Gastroesophageal sphincter (tissue), 4 donors: ENCODE measurements at regions not wholly inside any gene's neighbourhood (a gene's known extent, or its start where the extent isn't known, plus 50 kb on each side); places are given as distances from the start of the nearest gene placed in this dataset.

ENCODE experiments used
- ATAC-seq: fragments of 150-250 bp; one replicate; pipeline ENCODE4 v1.9.1; 2016; ENCODE audit warnings: mild to moderate bottlenecking, moderate library complexity
- H3K27ac ChIP-seq, 4 donors: fragments of 200-600 bp; sonication (generic) in 3 of 4; 1 replicate in 3 of 4; 2 replicates in 1 of 4; pipeline ENCODE4 v1.5.1; 2016 to 2019
- H3K27me3 ChIP-seq: fragments of 200-600 bp; sonication (generic); one replicate; pipeline ENCODE4 v1.5.1; 2019
- H3K36me3 ChIP-seq, 2 donors: fragments of 200-600 bp; sonication (generic); one replicate each; pipeline ENCODE4 v1.5.1; 2019; ENCODE audit warnings: control low read depth in 1 of 2
- H3K4me1 ChIP-seq, 3 donors: fragments of 200-600 bp; sonication (generic); 1 replicate in 2 of 3; 2 replicates in 1 of 3; pipeline ENCODE4 v1.5.1; 2016 to 2019; ENCODE audit warnings: control low read depth in 2 of 3
- H3K4me3 ChIP-seq, 2 donors: fragments of 200-600 bp; sonication (generic); one replicate each; pipeline ENCODE4 v1.5.1; 2019; ENCODE audit warnings: mild to moderate bottlenecking in 1 of 2, moderate library complexity in 1 of 2
- H3K9me3 ChIP-seq, 3 donors: fragments of 200-600 bp; sonication (generic); one replicate each; pipeline ENCODE4 v1.5.1; 2017 to 2019; ENCODE audit warnings: control low read depth in 2 of 3
- EP300 ChIP-seq: sonication (generic); formaldehyde crosslinking; IDR thresholded peaks from one replicate; pipeline ENCODE4 v1.6.1; 2017; ENCODE audit warnings: antibody characterized with exemption, mild to moderate bottlenecking
- POLR2A ChIP-seq, 2 donors: fragments of 450-650 bp; IDR thresholded peaks; one replicate each; pipeline ENCODE4 v1.6.1; 2017; ENCODE audit warnings: antibody characterized with exemption in 2 of 2, mild to moderate bottlenecking in 2 of 2, moderate library complexity in 1 of 2
- POLR2AphosphoS5 ChIP-seq: sonication (generic); formaldehyde crosslinking; IDR thresholded peaks from one replicate; pipeline ENCODE4 v1.6.1; 2017; ENCODE audit warnings: antibody characterized with exemption
- WGBS, 2 donors: methylation state at CpG; one replicate each; pipeline ENCODE4 v1.1.5; 2018; ENCODE audit warnings: low coverage in 1 of 2; 5-methylcytosine and 5-hydroxymethylcytosine counted together
- TF ChIP-seq, protein P1 (sequence below), 4 experiments: fragments of 200-600 bp in 2 of 4; fragments of 450-650 bp in 2 of 4; sonication (generic) in 1 of 4; IDR thresholded peaks; one replicate each; pipeline ENCODE4 v1.5.1; 2017 to 2019; ENCODE audit warnings: antibody characterized with exemption in 4 of 4, mild to moderate bottlenecking in 2 of 4, moderate library complexity in 2 of 4

- no peaks in the 10 kb centered on the region for H3K4me1 ChIP-seq
- no peaks in the 10 kb centered on the region for H3K36me3 ChIP-seq
- no peak overlapping the region for H3K4me3 ChIP-seq
- ATAC-seq: no peak
- no peaks in the 10 kb centered on the region for H3K27me3 ChIP-seq
- no peak overlapping the region for H3K27ac ChIP-seq
- TF ChIP-seq, protein P1, sequence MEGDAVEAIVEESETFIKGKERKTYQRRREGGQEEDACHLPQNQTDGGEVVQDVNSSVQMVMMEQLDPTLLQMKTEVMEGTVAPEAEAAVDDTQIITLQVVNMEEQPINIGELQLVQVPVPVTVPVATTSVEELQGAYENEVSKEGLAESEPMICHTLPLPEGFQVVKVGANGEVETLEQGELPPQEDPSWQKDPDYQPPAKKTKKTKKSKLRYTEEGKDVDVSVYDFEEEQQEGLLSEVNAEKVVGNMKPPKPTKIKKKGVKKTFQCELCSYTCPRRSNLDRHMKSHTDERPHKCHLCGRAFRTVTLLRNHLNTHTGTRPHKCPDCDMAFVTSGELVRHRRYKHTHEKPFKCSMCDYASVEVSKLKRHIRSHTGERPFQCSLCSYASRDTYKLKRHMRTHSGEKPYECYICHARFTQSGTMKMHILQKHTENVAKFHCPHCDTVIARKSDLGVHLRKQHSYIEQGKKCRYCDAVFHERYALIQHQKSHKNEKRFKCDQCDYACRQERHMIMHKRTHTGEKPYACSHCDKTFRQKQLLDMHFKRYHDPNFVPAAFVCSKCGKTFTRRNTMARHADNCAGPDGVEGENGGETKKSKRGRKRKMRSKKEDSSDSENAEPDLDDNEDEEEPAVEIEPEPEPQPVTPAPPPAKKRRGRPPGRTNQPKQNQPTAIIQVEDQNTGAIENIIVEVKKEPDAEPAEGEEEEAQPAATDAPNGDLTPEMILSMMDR (IDR thresholded peaks at IDR 0.05): no peak
- TF ChIP-seq POLR2A (IDR thresholded peaks at IDR 0.05) (no peak), EP300 (no peak), POLR2AphosphoS5 (no peak)
- no peaks in the 10 kb centered on the region for H3K9me3 ChIP-seq
Observed at GRCh38 chr12:74871817-74872216, 334.2 kb downstream of the ATXN7L3B start.

- no peaks in the 10 kb centered on the region for H3K4me1 ChIP-seq
- H3K4me3 ChIP-seq: no peak overlapping the region
- no peaks in the 10 kb centered on the region for H3K9me3 ChIP-seq
- TF ChIP-seq POLR2A (IDR thresholded peaks at IDR 0.05) (no peak), EP300 (no peak), POLR2AphosphoS5 (no peak)
- TF ChIP-seq, protein P1 (IDR thresholded peaks at IDR 0.05): no peak
- no peaks in the 10 kb centered on the region for H3K27me3 ChIP-seq
- no peaks in the 10 kb centered on the region for H3K36me3 ChIP-seq
- H3K27ac ChIP-seq: no peak overlapping the region
- ATAC-seq: no peak
- 47 to 68% methylated on average over 2 of the region's 2 CpGs for whole genome bisulfite sequencing, 2 donors
Observed at GRCh38 chr12:74885775-74886174, 323.9 kb downstream of the KCNC2 start.

GRCh38 chr12:74889073-74889472 is 320.6 kb downstream of the KCNC2 start:
- Histone ChIP-seq H3K4me3 (no peak overlapping the region), H3K4me1 (no peaks in the 10 kb centered on the region), H3K27me3 (no peaks in the 10 kb centered on the region), H3K9me3 (no peaks in the 10 kb centered on the region), H3K27ac (no peak overlapping the region), H3K36me3 (no peaks in the 10 kb centered on the region)
- no peak for ATAC-seq
- WGBS, 2 donors: 90 to 100% methylated on average over 2 of the region's 2 CpGs
- no peak for TF ChIP-seq POLR2A (IDR thresholded peaks at IDR 0.05)
- no peak for TF ChIP-seq EP300
- TF ChIP-seq, protein P1 (IDR thresholded peaks at IDR 0.05): no peak
- no peak for TF ChIP-seq POLR2AphosphoS5

DNA sequence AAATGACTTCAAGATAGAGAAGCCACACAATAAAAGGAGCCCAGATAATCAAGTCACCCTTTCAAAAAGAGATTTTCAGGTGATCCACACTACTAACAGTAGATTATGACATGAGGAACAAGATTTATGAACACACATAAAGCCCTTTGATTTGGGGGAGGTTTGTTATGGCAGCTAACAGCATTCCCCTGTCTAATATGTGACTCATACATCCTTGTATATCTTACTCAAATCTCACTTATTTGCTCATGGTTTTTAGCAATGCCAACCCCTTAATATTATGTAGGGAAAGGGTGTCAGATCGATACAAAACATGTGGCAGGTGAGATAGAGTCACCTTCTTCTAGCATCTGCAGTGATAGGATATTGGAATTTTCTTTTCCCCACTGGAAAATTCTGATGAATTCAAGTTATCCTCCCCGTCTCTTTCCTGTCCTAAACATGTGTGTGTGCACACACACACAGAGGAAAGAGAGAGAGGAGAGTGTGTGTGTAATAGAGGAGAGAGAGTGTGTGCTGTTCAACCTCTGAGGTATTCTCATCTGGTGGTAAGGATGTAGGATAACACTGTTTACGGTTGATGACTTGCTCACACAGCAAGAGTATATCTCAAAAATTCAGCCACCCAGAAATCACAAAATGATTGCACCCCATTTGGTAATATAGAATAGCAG is 319.9 kb downstream of the KCNC2 start:
- Histone ChIP-seq H3K36me3 (no peaks in the 10 kb centered on the region), H3K9me3 (no peaks in the 10 kb centered on the region), H3K27ac (no peak overlapping the region), H3K27me3 (no peaks in the 10 kb centered on the region), H3K4me1 (no peaks in the 10 kb centered on the region), H3K4me3 (no peak overlapping the region)
- no peak for ATAC-seq
- WGBS, 2 donors: 37 to 57% methylated on average over 3 of the region's 3 CpGs
- no peak for TF ChIP-seq EP300
- TF ChIP-seq POLR2A (IDR thresholded peaks at IDR 0.05): no peak
- TF ChIP-seq, protein P1 (IDR thresholded peaks at IDR 0.05): no peak
- TF ChIP-seq POLR2AphosphoS5: no peak

DNA sequence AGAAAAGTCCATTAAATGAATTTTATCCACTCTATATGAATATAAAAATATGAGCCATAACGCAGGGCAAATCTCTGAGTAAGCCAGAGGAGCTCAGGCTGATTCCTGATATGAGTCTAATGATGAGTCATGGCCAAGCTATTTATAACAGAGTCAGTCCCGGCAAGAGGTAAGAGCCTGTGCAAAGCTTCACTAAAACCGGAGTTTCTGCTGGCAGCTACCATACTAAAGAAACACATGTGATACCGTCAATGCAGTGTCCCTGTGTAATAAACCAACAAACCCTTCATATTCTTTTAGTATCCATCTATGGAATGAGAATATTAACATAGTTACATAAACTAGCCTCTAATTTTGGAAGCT is 319.4 kb downstream of the KCNC2 start:
- no peaks in the 10 kb centered on the region for H3K9me3 ChIP-seq
- TF ChIP-seq, protein P1 (IDR thresholded peaks at IDR 0.05): no peak
- H3K27ac ChIP-seq: no peak overlapping the region
- H3K4me3 ChIP-seq: no peak overlapping the region
- H3K27me3 ChIP-seq: no peaks in the 10 kb centered on the region
- H3K36me3 ChIP-seq: no peaks in the 10 kb centered on the region
- H3K4me1 ChIP-seq: no peaks in the 10 kb centered on the region
- ATAC-seq: no peak
- WGBS, 2 donors: 5 to 17% methylated on average over 3 to 4 of the region's 4 CpGs
